ENCODE measurements at regions not wholly inside any gene's neighbourhood (a gene's known extent, or its start where the extent isn't known, plus 50 kb on each side); places are given as distances from the start of the nearest gene placed in this dataset.
A peak's percentile ranks its signal among the peaks of the same experiment; 100 is the strongest.

- H3K4me1 ChIP-seq (ENCODE audit: control insufficient read depth, insufficient read depth, low read length) = peaks cover 6% of the 10 kb centered on the region
- peaks cover 10% of the 10 kb centered on the region for H3K9me1 ChIP-seq (ENCODE audit: insufficient read depth, low read length)
- dilution Hi-C loops (cut with HindIII; ENCODE audit: low sequenced_read_pairs, unreplicated experiment) (no loop called here), in situ Hi-C loops (cut with MboI; ENCODE audit: low sequenced_read_pairs) (no loop called here), intact Hi-C loops (cut with micrococcal nuclease) (no loop called here)
- CTCF ChIA-PET = interaction anchor here (0.5 kb wide), 1 partner anchor 76 kb away, joined by 3 read pairs; no protein-coding TSS in a partner anchor
- H3K27ac ChIP-seq (ENCODE audit: insufficient read depth, low read length) = no peak overlapping the region
- peak overlapping the region; percentile 25; the same call in 1 of the 2 replicates for H3K14ac ChIP-seq (replicated peaks; ENCODE audit: low read depth, low read length)
- no peak overlapping the region for H2BK5ac ChIP-seq (ENCODE audit: low read depth, low read length, poor library complexity, severe bottlenecking)
- peak overlapping the region; percentile 52; the same call in 1 of the 2 replicates for H2BK120ac ChIP-seq (ENCODE audit: low read depth, low read length)
- H3K4ac ChIP-seq (ENCODE audit: low read depth, low read length) = peak overlapping the region; percentile 33
- no peak overlapping the region for H2AFZ ChIP-seq (replicated peaks; ENCODE audit: low read length, poor library complexity)
- H2BK20ac ChIP-seq (ENCODE audit: low read depth, low read length) = peak overlapping the region; percentile 81
- H3K56ac ChIP-seq (ENCODE audit: extremely low read depth, insufficient read depth, low read length) = no peak overlapping the region
- peak overlapping the region in 1 of 2 experiments; percentile 46; a peak in 1 of 4 replicates for H4K8ac ChIP-seq (ENCODE audit: low read depth in 2 of 2, low read length in 2 of 2)
- no peaks in the 10 kb centered on the region for H3K27me3 ChIP-seq (ENCODE audit: control insufficient read depth, insufficient read depth, low read length)
- DNase-seq (no peak), ATAC-seq (ENCODE audit: low read depth) (no peak)
- no peak for TF ChIP-seq CTCF (conservative IDR thresholded peaks at IDR 0.05; ENCODE audit: low read depth, low read length)
- no peaks in the 10 kb centered on the region for H4K20me1 ChIP-seq (ENCODE audit: insufficient read depth, low read length)
- no peaks in the 10 kb centered on the region for H3K79me1 ChIP-seq (ENCODE audit: low read depth in 1 of 2, low read length in 2 of 2)
- POLR2A ChIA-PET (ENCODE audit: unreplicated experiment) = no interaction called here
- no peak overlapping the region for H3K23ac ChIP-seq (ENCODE audit: low read depth, low read length)
- no peak overlapping the region for H3K4me3 ChIP-seq (ENCODE audit: insufficient read depth, low read depth, low read length)
- H3K4me2 ChIP-seq (ENCODE audit: low read depth, low read length) = no peak overlapping the region
- no TSS peak for BruUV-seq (replicated peaks)
- H2AK9ac ChIP-seq (replicated peaks; ENCODE audit: low read depth, low read length, poor library complexity) = no peak overlapping the region
- H3K18ac ChIP-seq (ENCODE audit: low read depth, low read length) = no peak overlapping the region
- H2BK15ac ChIP-seq (ENCODE audit: low read depth, low read length) = peak overlapping the region; percentile 79; the same call in 1 of the 3 replicates
- H3K9ac ChIP-seq (ENCODE audit: low read depth, low read length) = no peak overlapping the region
- H4K5ac ChIP-seq (ENCODE audit: low read depth, low read length) = no peak overlapping the region
- peak overlapping the region; percentile 86 for H2AK5ac ChIP-seq (ENCODE audit: low read depth, low read length)
- WGBS, 2 experiments (ENCODE audit: extremely low coverage in 2 of 2, insufficient read length in 1 of 2) = no CpG with 5 or more reads among the region's 5 CpGs
- no peaks in the 10 kb centered on the region for H3K36me3 ChIP-seq (ENCODE audit: control insufficient read depth, insufficient read depth, low read length)
- H3K9me3 ChIP-seq (ENCODE audit: control insufficient read depth, insufficient read depth, low read length) = no peaks in the 10 kb centered on the region
- H4K91ac ChIP-seq (ENCODE audit: insufficient read depth, low read depth, low read length) = peak overlapping the region; percentile 21; the same call in 1 of the 2 replicates
Measured at GRCh38 chr7:110308791-110309190, 782.1 kb upstream of the LRRN3 start.
